ENCODE measurements at regions not wholly inside any gene's neighbourhood (a gene's known extent, or its start where the extent isn't known, plus 50 kb on each side); places are given as distances from the start of the nearest gene placed in this dataset.

DNA sequence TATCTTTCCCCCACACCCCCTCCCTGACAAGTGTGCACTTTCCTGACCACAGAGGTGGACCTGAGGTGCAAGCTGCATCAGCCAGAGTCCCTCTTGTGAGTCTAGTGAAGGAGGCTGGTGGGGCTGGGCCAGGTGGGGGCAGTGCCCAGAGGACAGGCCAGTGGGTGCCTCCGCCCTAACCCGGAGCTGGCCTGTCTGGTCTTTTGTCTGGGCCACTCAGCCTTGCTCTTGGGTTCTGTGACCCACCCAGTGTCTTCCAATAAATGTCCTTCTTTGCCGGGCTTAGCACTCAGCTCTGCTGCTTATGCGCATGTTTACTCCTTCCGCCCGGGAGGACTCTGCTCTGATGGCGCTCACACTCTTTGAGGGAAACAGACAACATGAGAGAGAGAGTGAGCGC lies 526.2 kb downstream of the TBC1D22A start:
- no peak overlapping the region for H3K27ac ChIP-seq
- TF ChIP-seq ZFX (IDR thresholded peaks at IDR 0.05; ENCODE audit: borderline replicate concordance): no peak
- TF ChIP-seq, protein P1, sequence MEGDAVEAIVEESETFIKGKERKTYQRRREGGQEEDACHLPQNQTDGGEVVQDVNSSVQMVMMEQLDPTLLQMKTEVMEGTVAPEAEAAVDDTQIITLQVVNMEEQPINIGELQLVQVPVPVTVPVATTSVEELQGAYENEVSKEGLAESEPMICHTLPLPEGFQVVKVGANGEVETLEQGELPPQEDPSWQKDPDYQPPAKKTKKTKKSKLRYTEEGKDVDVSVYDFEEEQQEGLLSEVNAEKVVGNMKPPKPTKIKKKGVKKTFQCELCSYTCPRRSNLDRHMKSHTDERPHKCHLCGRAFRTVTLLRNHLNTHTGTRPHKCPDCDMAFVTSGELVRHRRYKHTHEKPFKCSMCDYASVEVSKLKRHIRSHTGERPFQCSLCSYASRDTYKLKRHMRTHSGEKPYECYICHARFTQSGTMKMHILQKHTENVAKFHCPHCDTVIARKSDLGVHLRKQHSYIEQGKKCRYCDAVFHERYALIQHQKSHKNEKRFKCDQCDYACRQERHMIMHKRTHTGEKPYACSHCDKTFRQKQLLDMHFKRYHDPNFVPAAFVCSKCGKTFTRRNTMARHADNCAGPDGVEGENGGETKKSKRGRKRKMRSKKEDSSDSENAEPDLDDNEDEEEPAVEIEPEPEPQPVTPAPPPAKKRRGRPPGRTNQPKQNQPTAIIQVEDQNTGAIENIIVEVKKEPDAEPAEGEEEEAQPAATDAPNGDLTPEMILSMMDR (IDR thresholded peaks at IDR 0.05): no peak

DNA sequence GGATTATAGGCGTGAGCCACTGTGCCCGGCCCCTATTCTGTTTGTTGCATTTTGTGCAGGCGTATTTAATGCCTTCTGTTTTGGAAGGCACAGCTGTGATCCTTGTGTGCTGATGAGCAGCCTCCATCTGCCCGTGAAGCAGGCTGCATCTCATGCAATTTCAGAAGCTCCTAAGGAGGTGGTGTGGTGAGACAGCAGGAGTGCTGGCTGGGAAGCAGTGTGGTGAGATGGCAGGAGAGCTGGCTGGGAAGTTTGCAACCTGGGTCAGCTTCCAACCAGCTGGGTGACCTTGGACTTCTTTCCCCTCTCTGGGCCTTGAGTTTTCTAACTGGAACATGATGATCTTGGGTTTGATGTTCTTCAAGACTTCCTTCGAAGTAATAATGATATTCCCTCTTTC lies 525.1 kb downstream of the TBC1D22A start:
- TF ChIP-seq, protein P1 (IDR thresholded peaks at IDR 0.05): no peak
- TF ChIP-seq ZFX (IDR thresholded peaks at IDR 0.05; ENCODE audit: borderline replicate concordance): no peak
- H3K27ac ChIP-seq: no peak overlapping the region

DNA sequence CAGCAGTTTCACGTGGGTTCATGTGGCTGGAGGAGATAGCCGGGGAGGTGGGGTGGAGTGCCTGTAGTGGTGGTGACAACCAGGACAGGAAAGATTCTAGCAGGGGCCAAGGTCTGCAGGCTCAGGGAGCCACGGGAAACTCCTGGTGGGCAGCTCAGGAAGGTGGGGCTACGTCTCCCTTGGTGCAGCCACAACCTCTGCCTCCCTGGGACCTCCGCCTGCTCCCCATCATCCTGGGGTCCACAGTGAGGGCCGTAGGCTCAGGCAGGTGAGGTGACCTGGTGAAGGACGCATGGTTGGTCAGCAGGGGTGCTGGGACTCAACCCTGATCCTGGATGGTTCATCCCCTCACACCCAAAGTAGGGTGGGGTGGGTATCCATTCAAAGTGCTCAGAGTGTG lies 524.1 kb downstream of the TBC1D22A start:
- no peak overlapping the region for H3K27ac ChIP-seq
- TF ChIP-seq, protein P1 (IDR thresholded peaks at IDR 0.05): no peak
- TF ChIP-seq ZFX (IDR thresholded peaks at IDR 0.05; ENCODE audit: borderline replicate concordance): no peak

DNA sequence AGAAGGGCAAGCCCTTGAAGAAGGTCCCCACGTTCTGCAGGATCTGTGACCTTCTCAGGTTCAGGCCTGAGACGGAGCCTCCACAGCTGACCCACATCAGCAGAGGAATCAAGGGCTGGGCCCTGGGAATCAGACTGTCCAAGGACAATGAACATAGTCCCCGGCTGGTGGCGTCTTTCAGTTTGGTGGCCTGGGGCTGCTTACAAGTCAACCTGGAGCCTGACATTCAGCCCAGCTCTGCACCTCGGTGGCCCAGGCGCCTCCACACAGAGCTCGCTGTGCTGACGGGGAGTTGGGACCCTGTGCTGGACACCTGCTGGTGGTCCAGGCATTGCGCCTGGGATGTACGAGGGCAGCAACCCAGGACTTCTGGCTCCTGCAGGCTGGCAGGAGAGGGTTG lies 523.5 kb downstream of the TBC1D22A start:
- no peak overlapping the region for H3K27ac ChIP-seq
- TF ChIP-seq, protein P1 (IDR thresholded peaks at IDR 0.05): no peak
- TF ChIP-seq ZFX (IDR thresholded peaks at IDR 0.05; ENCODE audit: borderline replicate concordance): no peak

DNA sequence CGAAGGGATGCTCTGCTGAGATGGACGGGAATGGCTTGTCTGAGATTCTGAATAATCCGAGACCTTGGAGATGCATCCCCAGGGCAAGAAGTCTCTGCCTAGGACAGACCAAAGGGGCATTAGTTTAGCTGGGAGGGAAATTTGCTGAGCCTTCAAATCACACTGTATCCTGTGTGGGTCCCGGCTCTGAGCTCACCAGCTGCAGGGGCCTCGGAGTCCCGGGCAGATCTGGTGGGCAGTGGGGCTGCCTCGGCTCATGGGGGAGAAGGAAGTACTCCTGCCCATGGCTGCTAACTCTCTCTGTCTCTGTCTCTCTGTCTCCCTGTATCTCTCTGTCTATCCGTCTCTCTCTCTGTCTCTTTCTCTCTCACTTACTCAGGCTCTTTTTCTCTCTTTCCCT lies 522.4 kb downstream of the TBC1D22A start:
- TF ChIP-seq, protein P1 (IDR thresholded peaks at IDR 0.05): no peak
- no peak for TF ChIP-seq ZFX (IDR thresholded peaks at IDR 0.05; ENCODE audit: borderline replicate concordance)
- H3K27ac ChIP-seq: no peak overlapping the region

DNA sequence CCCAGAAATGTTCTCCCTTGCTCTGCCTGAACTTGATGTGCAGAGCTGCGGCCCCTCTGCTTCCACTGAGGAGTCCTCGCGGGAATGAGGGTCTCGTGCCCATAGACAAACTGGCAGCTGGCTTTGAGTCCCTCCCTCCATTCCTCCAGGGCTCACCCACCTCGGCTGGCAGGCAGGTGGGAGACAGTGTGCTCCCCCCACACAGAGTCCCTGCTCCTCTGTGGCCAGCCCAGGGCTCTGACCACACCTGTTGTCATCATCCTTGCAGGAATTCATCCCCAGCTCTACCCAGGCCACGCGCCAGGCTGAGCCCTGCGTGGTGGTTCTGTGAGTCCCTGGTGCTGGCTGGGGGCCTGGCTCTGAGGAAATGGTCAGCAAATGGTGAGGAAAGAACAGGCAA lies 521.9 kb downstream of the TBC1D22A start:
- TF ChIP-seq, protein P1 (IDR thresholded peaks at IDR 0.05): no peak
- no peak for TF ChIP-seq ZFX (IDR thresholded peaks at IDR 0.05; ENCODE audit: borderline replicate concordance)
- H3K27ac ChIP-seq: no peak overlapping the region

DNA sequence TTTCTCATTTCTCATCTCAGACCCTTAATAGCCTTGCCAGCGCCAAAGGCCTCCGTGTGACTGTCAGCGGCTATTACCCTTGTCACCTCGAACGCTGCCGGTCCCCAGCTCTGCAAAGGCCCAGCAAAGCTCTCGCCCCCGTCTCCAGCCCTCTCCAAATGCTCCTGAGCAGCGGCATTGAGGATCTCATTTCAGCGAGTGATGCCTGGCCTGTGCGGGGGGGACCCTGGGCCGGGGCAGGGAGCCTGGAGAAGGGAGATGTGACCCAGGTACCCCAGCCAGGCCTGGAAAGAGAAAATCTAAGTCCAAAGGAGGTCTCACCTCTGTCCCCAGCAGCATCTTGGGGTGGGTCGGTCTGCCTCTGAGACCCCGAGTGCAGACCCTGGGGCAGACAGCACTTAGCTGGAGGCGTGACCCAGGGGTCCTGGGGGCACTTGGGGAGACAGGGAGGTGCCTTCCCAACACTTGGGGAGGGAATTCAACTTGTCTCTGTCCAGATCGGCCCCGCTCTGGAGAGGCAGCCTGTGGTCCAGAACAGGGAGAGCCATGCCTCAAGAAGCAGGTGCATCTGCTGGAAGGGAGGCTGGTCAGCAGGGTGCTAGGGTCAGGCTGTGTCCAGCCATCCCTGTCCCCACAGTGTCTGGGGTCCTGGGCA lies 521.3 kb downstream of the TBC1D22A start:
- TF ChIP-seq, protein P1 (IDR thresholded peaks at IDR 0.05): no peak
- TF ChIP-seq ZFX (IDR thresholded peaks at IDR 0.05; ENCODE audit: borderline replicate concordance): no peak
- no peak overlapping the region for H3K27ac ChIP-seq
